ENCODE measurements at regions not wholly inside any gene's neighbourhood (a gene's known extent, or its start where the extent isn't known, plus 50 kb on each side); places are given as distances from the start of the nearest gene placed in this dataset.

GRCh38 chr7:68733219-68734153, 864.8 kb upstream of the AUTS2 start:
- H3K27ac ChIP-seq (replicated peaks), result no peak overlapping the region
- no peak overlapping the region for H3K4me3 ChIP-seq
- peaks cover 44% of the 10 kb centered on the region for H3K27me3 ChIP-seq (ENCODE audit: low read depth)
- no peak for TF ChIP-seq CTCF (IDR thresholded peaks at IDR 0.05; ENCODE audit: borderline replicate concordance)
- peaks cover 12% of the 10 kb centered on the region for H3K4me1 ChIP-seq
- no peaks in the 10 kb centered on the region for H3K36me3 ChIP-seq
- intact Hi-C loops (cut with micrococcal nuclease), result no loop called here
- no peak for DNase-seq
- H3K9me3 ChIP-seq (replicated peaks), result no peaks in the 10 kb centered on the region

- no peak for DNase-seq
- H3K36me3 ChIP-seq, result no peaks in the 10 kb centered on the region
Measured at GRCh38 chr7:68734431-68734830, 863.8 kb upstream of the AUTS2 start.

GRCh38 chr7:68739306-68739705, 859.0 kb upstream of the AUTS2 start:
- Histone ChIP-seq H3K4me1 (no peaks in the 10 kb centered on the region), H3K27me3 (ENCODE audit: low read depth) (peaks cover 33% of the 10 kb centered on the region), H3K9me3 (replicated peaks) (no peaks in the 10 kb centered on the region), H3K27ac (replicated peaks) (no peak overlapping the region), H3K36me3 (no peaks in the 10 kb centered on the region), H3K4me3 (no peak overlapping the region)
- no peak for DNase-seq
- intact Hi-C loops (cut with micrococcal nuclease), result no loop called here
- no peak for TF ChIP-seq CTCF (IDR thresholded peaks at IDR 0.05; ENCODE audit: borderline replicate concordance)

More at GRCh38 chr7:68734431-68734830, 863.8 kb upstream of the AUTS2 start:
- Histone ChIP-seq H3K4me1 (peaks cover 7% of the 10 kb centered on the region), H3K27me3 (ENCODE audit: low read depth) (peaks cover 43% of the 10 kb centered on the region), H3K9me3 (replicated peaks) (no peaks in the 10 kb centered on the region), H3K27ac (replicated peaks) (no peak overlapping the region), H3K4me3 (no peak overlapping the region)
- no peak for TF ChIP-seq CTCF (IDR thresholded peaks at IDR 0.05; ENCODE audit: borderline replicate concordance)
- intact Hi-C loops (cut with micrococcal nuclease), result no loop called here

- H3K27me3 ChIP-seq (ENCODE audit: low read depth), result peaks cover 30% of the 10 kb centered on the region
- TF ChIP-seq CTCF (IDR thresholded peaks at IDR 0.05; ENCODE audit: borderline replicate concordance), result no peak
- no peak for DNase-seq
- no peaks in the 10 kb centered on the region for H3K36me3 ChIP-seq
- no peak overlapping the region for H3K27ac ChIP-seq (replicated peaks)
- intact Hi-C loops (cut with micrococcal nuclease), result no loop called here
- no peaks in the 10 kb centered on the region for H3K9me3 ChIP-seq (replicated peaks)
- H3K4me1 ChIP-seq, result no peaks in the 10 kb centered on the region
- no peak overlapping the region for H3K4me3 ChIP-seq
Measured at GRCh38 chr7:68744036-68744435, 854.2 kb upstream of the AUTS2 start.

- H3K36me3 ChIP-seq, result no peaks in the 10 kb centered on the region
- H3K9me3 ChIP-seq (replicated peaks), result no peaks in the 10 kb centered on the region
- no peak overlapping the region for H3K4me3 ChIP-seq
- no peak for TF ChIP-seq CTCF (IDR thresholded peaks at IDR 0.05; ENCODE audit: borderline replicate concordance)
- DNase-seq, result no peak
- H3K4me1 ChIP-seq, result no peaks in the 10 kb centered on the region
- peaks cover 59% of the 10 kb centered on the region for H3K27me3 ChIP-seq (ENCODE audit: low read depth)
- H3K27ac ChIP-seq (replicated peaks), result no peak overlapping the region
- intact Hi-C loops (cut with micrococcal nuclease), result no loop called here
Measured at GRCh38 chr7:68748934-68749900, 849.1 kb upstream of the AUTS2 start.
